ENCODE measurements at regions not wholly inside any gene's neighbourhood (a gene's known extent, or its start where the extent isn't known, plus 50 kb on each side); places are given as distances from the start of the nearest gene placed in this dataset.
"Not testable (repeated sequence)": the region's sequence is repeated elsewhere in the genome, so short reads cannot be mapped to it uniquely, and the experiment has no call there.

DNA sequence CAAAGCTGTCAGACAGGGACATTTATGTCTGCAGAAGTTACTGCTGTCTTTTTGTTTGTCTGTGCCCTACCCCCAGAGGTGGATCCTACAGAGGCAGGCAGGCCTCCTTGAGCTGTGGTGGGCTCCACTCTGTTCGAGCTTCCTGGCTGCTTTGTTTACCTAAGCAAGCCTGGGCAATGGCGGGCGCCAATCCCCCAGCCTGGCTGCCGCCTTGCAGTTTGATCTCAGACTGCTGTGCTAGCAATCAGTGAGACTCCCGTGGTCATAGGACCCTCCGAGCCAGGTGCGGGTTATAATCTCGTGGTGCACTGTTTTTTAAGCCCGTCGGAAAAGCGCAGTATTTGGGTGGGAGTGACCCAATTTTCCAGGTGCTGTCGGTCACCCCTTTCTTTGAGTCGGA, 580.9 kb downstream of the FLRT2 start:
- H3K27ac ChIP-seq (ENCODE audit: low read depth in 1 of 2, low read length in 2 of 2); H3K36me3 ChIP-seq (ENCODE audit: control insufficient read depth in 4 of 4, insufficient read depth in 3 of 4, low read depth in 1 of 4, low read length in 3 of 4); H3K9ac ChIP-seq (ENCODE audit: low read depth in 1 of 2, low read length in 2 of 2); DNase-seq (ENCODE audit: low spot score); H3K9me3 ChIP-seq (ENCODE audit: control insufficient read depth in 4 of 4, low read length in 3 of 4); H3K4me3 ChIP-seq (ENCODE audit: low read depth in 1 of 3, low read length in 3 of 3); H3K4me1 ChIP-seq (ENCODE audit: control insufficient read depth in 4 of 4, insufficient read depth in 4 of 4, low read length in 3 of 4); H3K27me3 ChIP-seq (ENCODE audit: control insufficient read depth in 4 of 4, insufficient read depth in 4 of 4, low read length in 3 of 4): not testable (repeated sequence)
- whole genome bisulfite sequencing, result 80% methylated on average over 13 of the region's 13 CpGs

DNA sequence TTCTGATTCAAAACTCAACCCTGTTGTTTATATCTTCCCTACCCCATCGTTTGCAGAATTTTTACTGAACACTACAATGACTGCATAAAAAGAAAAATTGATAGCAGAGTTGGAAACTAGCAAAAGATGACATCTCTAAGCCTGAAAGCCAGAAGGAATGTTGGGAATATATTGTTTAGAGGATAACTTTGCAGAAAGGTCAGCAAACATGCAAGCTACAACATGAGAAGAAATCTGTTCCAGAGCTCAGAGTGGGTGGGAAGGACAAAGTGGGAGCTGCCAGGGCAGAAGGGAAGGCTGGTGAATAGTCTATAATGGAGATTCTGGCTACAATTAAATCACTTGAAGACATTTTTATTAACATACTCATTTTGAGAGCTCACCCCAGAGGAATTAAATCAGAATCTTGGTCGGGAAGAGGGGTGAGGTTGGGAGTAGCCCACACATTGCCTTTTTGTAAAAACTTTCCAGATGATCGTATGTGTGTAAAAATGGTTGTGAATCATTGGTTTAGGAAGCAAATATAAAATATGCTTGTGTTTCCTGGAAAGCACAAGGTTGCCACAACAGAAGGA, 574.8 kb downstream of the FLRT2 start:
- no peak for DNase-seq (ENCODE audit: low spot score)
- Histone ChIP-seq H3K36me3 (ENCODE audit: control insufficient read depth in 4 of 4, insufficient read depth in 3 of 4, low read depth in 1 of 4, low read length in 3 of 4) (no peaks in the 10 kb centered on the region), H3K9me3 (ENCODE audit: control insufficient read depth in 4 of 4, low read length in 3 of 4) (no peaks in the 10 kb centered on the region), H3K4me1 (ENCODE audit: control insufficient read depth in 4 of 4, insufficient read depth in 4 of 4, low read length in 3 of 4) (no peaks in the 10 kb centered on the region), H3K9ac (ENCODE audit: low read depth in 1 of 2, low read length in 2 of 2) (no peak overlapping the region), H3K27me3 (ENCODE audit: control insufficient read depth in 4 of 4, insufficient read depth in 4 of 4, low read length in 3 of 4) (no peaks in the 10 kb centered on the region), H3K27ac (ENCODE audit: low read depth in 1 of 2, low read length in 2 of 2) (no peak overlapping the region), H3K4me3 (ENCODE audit: low read depth in 1 of 3, low read length in 3 of 3) (no peak overlapping the region)
- 79% methylated on average over 3 of the region's 3 CpGs for WGBS
- TF ChIP-seq RAD21 (IDR thresholded peaks at IDR 0.05), result no peak
- TF ChIP-seq, protein P1, sequence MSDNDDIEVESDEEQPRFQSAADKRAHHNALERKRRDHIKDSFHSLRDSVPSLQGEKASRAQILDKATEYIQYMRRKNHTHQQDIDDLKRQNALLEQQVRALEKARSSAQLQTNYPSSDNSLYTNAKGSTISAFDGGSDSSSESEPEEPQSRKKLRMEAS (IDR thresholded peaks at IDR 0.05), result no peak
- no peak for TF ChIP-seq TAF1 (conservative IDR thresholded peaks at IDR 0.05)

DNA sequence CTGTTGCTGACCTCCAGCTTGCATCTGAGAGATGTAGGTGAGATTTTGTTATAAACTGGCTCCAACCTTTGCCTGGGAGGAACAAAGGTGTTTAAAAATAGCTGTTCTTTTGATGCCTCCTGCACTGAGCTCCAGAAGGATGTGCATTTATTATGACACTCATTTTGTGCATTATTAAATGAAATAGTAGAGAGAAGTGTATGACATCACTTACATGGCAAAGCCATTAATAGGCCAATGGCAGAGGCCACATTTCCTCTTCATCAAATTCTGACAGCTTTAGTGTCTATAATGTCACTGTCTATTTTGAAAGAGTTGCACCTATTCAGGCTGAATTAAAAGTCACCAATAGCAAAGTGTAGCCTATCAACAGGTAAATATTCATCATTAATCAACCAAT, 564.6 kb downstream of the FLRT2 start:
- H3K4me1 ChIP-seq (ENCODE audit: control insufficient read depth in 4 of 4, insufficient read depth in 4 of 4, low read length in 3 of 4), result no peaks in the 10 kb centered on the region
- no peak overlapping the region for H3K9ac ChIP-seq (ENCODE audit: low read depth in 1 of 2, low read length in 2 of 2)
- no peak for DNase-seq (ENCODE audit: low spot score)
- no peak overlapping the region for H3K27ac ChIP-seq (ENCODE audit: low read depth in 1 of 2, low read length in 2 of 2)
- H3K36me3 ChIP-seq (ENCODE audit: control insufficient read depth in 4 of 4, insufficient read depth in 3 of 4, low read depth in 1 of 4, low read length in 3 of 4), result no peaks in the 10 kb centered on the region
- H3K27me3 ChIP-seq (ENCODE audit: control insufficient read depth in 4 of 4, insufficient read depth in 4 of 4, low read length in 3 of 4), result no peaks in the 10 kb centered on the region
- no peaks in the 10 kb centered on the region for H3K9me3 ChIP-seq (ENCODE audit: control insufficient read depth in 4 of 4, low read length in 3 of 4)
- H3K4me3 ChIP-seq (ENCODE audit: low read depth in 1 of 3, low read length in 3 of 3), result no peak overlapping the region
- TF ChIP-seq, protein P2, sequence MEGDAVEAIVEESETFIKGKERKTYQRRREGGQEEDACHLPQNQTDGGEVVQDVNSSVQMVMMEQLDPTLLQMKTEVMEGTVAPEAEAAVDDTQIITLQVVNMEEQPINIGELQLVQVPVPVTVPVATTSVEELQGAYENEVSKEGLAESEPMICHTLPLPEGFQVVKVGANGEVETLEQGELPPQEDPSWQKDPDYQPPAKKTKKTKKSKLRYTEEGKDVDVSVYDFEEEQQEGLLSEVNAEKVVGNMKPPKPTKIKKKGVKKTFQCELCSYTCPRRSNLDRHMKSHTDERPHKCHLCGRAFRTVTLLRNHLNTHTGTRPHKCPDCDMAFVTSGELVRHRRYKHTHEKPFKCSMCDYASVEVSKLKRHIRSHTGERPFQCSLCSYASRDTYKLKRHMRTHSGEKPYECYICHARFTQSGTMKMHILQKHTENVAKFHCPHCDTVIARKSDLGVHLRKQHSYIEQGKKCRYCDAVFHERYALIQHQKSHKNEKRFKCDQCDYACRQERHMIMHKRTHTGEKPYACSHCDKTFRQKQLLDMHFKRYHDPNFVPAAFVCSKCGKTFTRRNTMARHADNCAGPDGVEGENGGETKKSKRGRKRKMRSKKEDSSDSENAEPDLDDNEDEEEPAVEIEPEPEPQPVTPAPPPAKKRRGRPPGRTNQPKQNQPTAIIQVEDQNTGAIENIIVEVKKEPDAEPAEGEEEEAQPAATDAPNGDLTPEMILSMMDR (IDR thresholded peaks at IDR 0.05; ENCODE audit: low read depth, low read length, missing input control), result no peak
- TF ChIP-seq SP1 (IDR thresholded peaks at IDR 0.05), result no peak
- TF ChIP-seq HNF4A (conservative IDR thresholded peaks at IDR 0.05), result no peak
- no peak for TF ChIP-seq FOXA1 (IDR thresholded peaks at IDR 0.05)
- TF ChIP-seq YY1 (IDR thresholded peaks at IDR 0.05), result no peak
- TF ChIP-seq EGR1 (IDR thresholded peaks at IDR 0.05; ENCODE audit: low read depth in 2 of 2), result no peak
- no peak for TF ChIP-seq HNF4G (IDR thresholded peaks at IDR 0.05)

DNA sequence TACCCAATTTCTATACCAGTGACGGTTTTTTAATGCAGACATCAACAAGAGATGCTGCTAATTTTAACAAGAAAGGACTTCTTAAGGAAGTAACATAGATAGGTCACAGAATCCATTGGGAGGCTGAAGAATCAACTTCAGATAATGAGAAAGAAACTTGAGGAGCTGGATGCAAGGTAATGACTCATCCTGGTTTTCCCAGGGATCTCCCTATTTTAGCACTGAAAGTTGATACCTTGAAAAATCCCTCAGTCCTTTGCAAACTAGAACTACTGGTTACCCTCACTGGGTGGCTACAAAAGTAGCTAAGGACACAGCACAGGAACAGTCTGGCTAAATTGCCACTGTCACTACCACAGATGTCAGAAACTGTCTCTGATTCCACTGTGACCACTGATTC, 561.9 kb downstream of the FLRT2 start:
- H3K4me1 ChIP-seq (ENCODE audit: control insufficient read depth in 4 of 4, insufficient read depth in 4 of 4, low read length in 3 of 4), result no peaks in the 10 kb centered on the region
- no peaks in the 10 kb centered on the region for H3K27me3 ChIP-seq (ENCODE audit: control insufficient read depth in 4 of 4, insufficient read depth in 4 of 4, low read length in 3 of 4)
- H3K36me3 ChIP-seq (ENCODE audit: control insufficient read depth in 4 of 4, insufficient read depth in 3 of 4, low read depth in 1 of 4, low read length in 3 of 4), result no peaks in the 10 kb centered on the region
- TF ChIP-seq HNF4G (IDR thresholded peaks at IDR 0.05) (no peak), FOXA2 (IDR thresholded peaks at IDR 0.05) (no peak), RAD21 (IDR thresholded peaks at IDR 0.05) (no peak), HNF4A (conservative IDR thresholded peaks at IDR 0.05) (no peak), YY1 (IDR thresholded peaks at IDR 0.05) (no peak), FOXA1 (IDR thresholded peaks at IDR 0.05) (no peak), GABPA (IDR thresholded peaks at IDR 0.05 in 1 of 2, conservative IDR thresholded peaks at IDR 0.05 in 1 of 2) (no peak), JUND (IDR thresholded peaks at IDR 0.05) (no peak), NR2F2 (IDR thresholded peaks at IDR 0.05) (no peak)
- TF ChIP-seq, protein P3, sequence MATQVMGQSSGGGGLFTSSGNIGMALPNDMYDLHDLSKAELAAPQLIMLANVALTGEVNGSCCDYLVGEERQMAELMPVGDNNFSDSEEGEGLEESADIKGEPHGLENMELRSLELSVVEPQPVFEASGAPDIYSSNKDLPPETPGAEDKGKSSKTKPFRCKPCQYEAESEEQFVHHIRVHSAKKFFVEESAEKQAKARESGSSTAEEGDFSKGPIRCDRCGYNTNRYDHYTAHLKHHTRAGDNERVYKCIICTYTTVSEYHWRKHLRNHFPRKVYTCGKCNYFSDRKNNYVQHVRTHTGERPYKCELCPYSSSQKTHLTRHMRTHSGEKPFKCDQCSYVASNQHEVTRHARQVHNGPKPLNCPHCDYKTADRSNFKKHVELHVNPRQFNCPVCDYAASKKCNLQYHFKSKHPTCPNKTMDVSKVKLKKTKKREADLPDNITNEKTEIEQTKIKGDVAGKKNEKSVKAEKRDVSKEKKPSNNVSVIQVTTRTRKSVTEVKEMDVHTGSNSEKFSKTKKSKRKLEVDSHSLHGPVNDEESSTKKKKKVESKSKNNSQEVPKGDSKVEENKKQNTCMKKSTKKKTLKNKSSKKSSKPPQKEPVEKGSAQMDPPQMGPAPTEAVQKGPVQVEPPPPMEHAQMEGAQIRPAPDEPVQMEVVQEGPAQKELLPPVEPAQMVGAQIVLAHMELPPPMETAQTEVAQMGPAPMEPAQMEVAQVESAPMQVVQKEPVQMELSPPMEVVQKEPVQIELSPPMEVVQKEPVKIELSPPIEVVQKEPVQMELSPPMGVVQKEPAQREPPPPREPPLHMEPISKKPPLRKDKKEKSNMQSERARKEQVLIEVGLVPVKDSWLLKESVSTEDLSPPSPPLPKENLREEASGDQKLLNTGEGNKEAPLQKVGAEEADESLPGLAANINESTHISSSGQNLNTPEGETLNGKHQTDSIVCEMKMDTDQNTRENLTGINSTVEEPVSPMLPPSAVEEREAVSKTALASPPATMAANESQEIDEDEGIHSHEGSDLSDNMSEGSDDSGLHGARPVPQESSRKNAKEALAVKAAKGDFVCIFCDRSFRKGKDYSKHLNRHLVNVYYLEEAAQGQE (IDR thresholded peaks at IDR 0.05), result no peak
- TF ChIP-seq, protein P4, sequence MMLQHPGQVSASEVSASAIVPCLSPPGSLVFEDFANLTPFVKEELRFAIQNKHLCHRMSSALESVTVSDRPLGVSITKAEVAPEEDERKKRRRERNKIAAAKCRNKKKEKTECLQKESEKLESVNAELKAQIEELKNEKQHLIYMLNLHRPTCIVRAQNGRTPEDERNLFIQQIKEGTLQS (IDR thresholded peaks at IDR 0.05), result no peak
- TF ChIP-seq, protein P2 (IDR thresholded peaks at IDR 0.05; ENCODE audit: low read depth, low read length, missing input control), result no peak
- TF ChIP-seq, protein P1 (IDR thresholded peaks at IDR 0.05), result no peak
- DNase-seq (ENCODE audit: low spot score), result no peak
- no peak overlapping the region for H3K4me3 ChIP-seq (ENCODE audit: low read depth in 1 of 3, low read length in 3 of 3)
- 90% methylated on average over 1 of the region's 1 CpG for WGBS
- H3K27ac ChIP-seq (ENCODE audit: low read depth in 1 of 2, low read length in 2 of 2), result no peak overlapping the region
- no peaks in the 10 kb centered on the region for H3K9me3 ChIP-seq (ENCODE audit: control insufficient read depth in 4 of 4, low read length in 3 of 4)
- H3K9ac ChIP-seq (ENCODE audit: low read depth in 1 of 2, low read length in 2 of 2), result no peak overlapping the region
